Liver (tissue), 8 donors: ENCODE measurements at regions not wholly inside any gene's neighbourhood (a gene's known extent, or its start where the extent isn't known, plus 50 kb on each side); places are given as distances from the start of the nearest gene placed in this dataset.

Experiments
- DNase-seq: peaks from one replicate; pipeline ENCODE4 v3.0.0-alpha.2; 2017; ENCODE audit warnings: low spot score
- H3K27ac ChIP-seq, 2 donors: one replicate each; pipeline ENCODE4 v1.7.0; 2013; ENCODE audit warnings: inconsistent platforms in 2 of 2, low read length in 2 of 2, control low read depth in 1 of 2, low read depth in 1 of 2, mild to moderate bottlenecking in 1 of 2
- H3K27me3 ChIP-seq, 4 donors: one replicate each; pipeline versions ENCODE4 v1.6.1 to v1.7.0; 2013; ENCODE audit warnings: low read length in 3 of 4, inconsistent platforms in 1 of 4, mild to moderate bottlenecking in 1 of 4, moderate library complexity in 1 of 4; ENCODE audit not compliant: control insufficient read depth in 4 of 4, insufficient read depth in 4 of 4
- H3K36me3 ChIP-seq, 4 donors: one replicate each; pipeline versions ENCODE4 v1.6.1 to v1.7.0; 2013; ENCODE audit warnings: low read length in 3 of 4, mild to moderate bottlenecking in 3 of 4, low read depth in 1 of 4, moderate library complexity in 1 of 4; ENCODE audit not compliant: control insufficient read depth in 4 of 4, insufficient read depth in 3 of 4
- H3K4me1 ChIP-seq, 4 donors: one replicate each; pipeline versions ENCODE4 v1.6.1 to v1.7.0; 2013; ENCODE audit warnings: low read length in 3 of 4, mild to moderate bottlenecking in 3 of 4, moderate library complexity in 1 of 4; ENCODE audit not compliant: control insufficient read depth in 4 of 4, insufficient read depth in 4 of 4
- H3K4me3 ChIP-seq, 3 donors: one replicate each; pipeline versions ENCODE4 v1.6.1 to v1.7.0; 2013; ENCODE audit warnings: low read length in 3 of 3, control low read depth in 1 of 3, low read depth in 1 of 3, mild to moderate bottlenecking in 1 of 3
- H3K9ac ChIP-seq, 2 donors: one replicate each; pipeline ENCODE4 v1.7.0; 2013; ENCODE audit warnings: low read length in 2 of 2, mild to moderate bottlenecking in 2 of 2, moderate library complexity in 2 of 2, control low read depth in 1 of 2, low read depth in 1 of 2
- H3K9me3 ChIP-seq, 4 donors: one replicate each; pipeline versions ENCODE4 v1.6.1 to v1.7.0; 2013; ENCODE audit warnings: low read length in 3 of 4; ENCODE audit not compliant: control insufficient read depth in 4 of 4
- EGR1 ChIP-seq, 2 donors: IDR thresholded peaks; 2 replicates each; pipeline ENCODE4 v1.6.1; 2016 to 2018; ENCODE audit warnings: antibody characterized with exemption in 2 of 2, low read depth in 2 of 2
- FOXA1 ChIP-seq: IDR thresholded peaks from 2 replicates; pipeline ENCODE4 v1.6.1; 2016; ENCODE audit warnings: antibody characterized with exemption
- FOXA2 ChIP-seq: IDR thresholded peaks from 2 replicates; pipeline ENCODE4 v1.6.1; 2016; ENCODE audit warnings: antibody characterized with exemption
- GABPA ChIP-seq, 2 donors: IDR thresholded peaks in 1 of 2; conservative IDR thresholded peaks in 1 of 2; 2 replicates each; pipeline ENCODE4 v1.6.1; 2016; ENCODE audit warnings: antibody characterized with exemption in 2 of 2, mild to moderate bottlenecking in 1 of 2, moderate library complexity in 1 of 2
- HNF4A ChIP-seq, 2 donors: conservative IDR thresholded peaks; 2 replicates each; pipeline ENCODE4 v1.6.1; 2016; ENCODE audit warnings: antibody characterized with exemption in 2 of 2, mild to moderate bottlenecking in 2 of 2
- HNF4G ChIP-seq: IDR thresholded peaks from 2 replicates; pipeline ENCODE4 v1.6.1; 2016; ENCODE audit warnings: antibody characterized with exemption
- JUND ChIP-seq, 2 donors: IDR thresholded peaks; 2 replicates each; pipeline ENCODE4 v1.6.1; 2016; ENCODE audit warnings: antibody characterized with exemption in 2 of 2
- NR2F2 ChIP-seq: IDR thresholded peaks from 2 replicates; pipeline ENCODE4 v1.6.1; 2016; ENCODE audit warnings: antibody characterized with exemption
- RAD21 ChIP-seq, 2 donors: IDR thresholded peaks; 2 replicates each; pipeline ENCODE4 v1.6.1; 2016; ENCODE audit warnings: antibody characterized with exemption in 2 of 2, mild to moderate bottlenecking in 2 of 2
- SP1 ChIP-seq: IDR thresholded peaks from 2 replicates; pipeline ENCODE4 v1.6.1; 2018; ENCODE audit warnings: antibody characterized with exemption, mild to moderate bottlenecking
- YY1 ChIP-seq: IDR thresholded peaks from 2 replicates; pipeline ENCODE4 v1.6.1; 2016; ENCODE audit warnings: antibody characterized with exemption, mild to moderate bottlenecking
- WGBS: extraction: QIAGEN DNeasy Blood & Tissue Kit; methylation state at CpG from one replicate; pipeline ENCODE4 v1.1.7; 2013; 5-methylcytosine and 5-hydroxymethylcytosine counted together
- TF ChIP-seq, protein P1 (sequence below): IDR thresholded peaks from 2 replicates; pipeline ENCODE4 v1.6.1; 2016; ENCODE audit warnings: antibody characterized with exemption
- TF ChIP-seq, protein P2 (sequence below): fragments of 150-350 bp; IDR thresholded peaks from 2 replicates; pipeline ENCODE4 v1.5.1; 2017; ENCODE audit warnings: improper control_type of control experiment, low read depth, low read length; ENCODE audit not compliant: missing input control
- TF ChIP-seq, protein P3 (sequence below): IDR thresholded peaks from 2 replicates; pipeline ENCODE4 v1.6.1; 2016; ENCODE audit warnings: antibody characterized with exemption
- TF ChIP-seq, protein P4 (sequence below): IDR thresholded peaks from 2 replicates; pipeline ENCODE4 v1.6.1; 2016; ENCODE audit warnings: antibody characterized with exemption
- TF ChIP-seq, protein P5 (sequence below): IDR thresholded peaks from 2 replicates; pipeline ENCODE4 v1.6.1; 2016; ENCODE audit warnings: antibody characterized with exemption, mild to moderate bottlenecking
- donor health status: healthy.
- donor health status: healthy.
- donor health status: healthy.
- donor health status: healthy.
- donor health status: healthy.

DNA sequence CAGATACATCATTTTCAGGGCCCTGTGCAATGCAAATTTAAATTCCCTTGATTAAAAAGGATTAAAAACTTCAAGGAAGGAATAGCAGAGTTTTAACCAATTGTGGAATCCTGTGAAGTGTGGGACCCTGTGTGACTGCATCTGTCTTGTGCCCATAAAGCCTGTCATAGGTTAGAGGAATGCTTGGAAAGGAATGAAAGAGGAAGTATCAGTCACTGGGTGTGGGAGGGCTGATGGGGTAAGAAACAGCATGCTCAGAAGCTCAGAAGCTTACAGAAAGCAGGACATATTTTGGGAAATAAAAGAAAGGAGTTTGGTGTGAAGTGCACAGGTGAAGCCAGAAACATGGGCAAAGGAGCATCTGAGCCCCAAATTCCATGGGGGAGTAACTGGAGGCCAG is 150.8 kb upstream of the ETV3 start:
- H3K9ac ChIP-seq: no peak overlapping the region
- H3K27me3 ChIP-seq: peaks cover 0 to 2% (median 0%) of the 10 kb centered on the region in 4 donors
- H3K9me3 ChIP-seq: no peaks in the 10 kb centered on the region
- TF ChIP-seq FOXA2 (no peak), HNF4G (no peak), NR2F2 (no peak), GABPA (IDR thresholded peaks at IDR 0.05 in 1 of 2, conservative IDR thresholded peaks at IDR 0.05 in 1 of 2) (no peak), YY1 (no peak), RAD21 (IDR thresholded peaks at IDR 0.05) (no peak), SP1 (no peak), EGR1 (IDR thresholded peaks at IDR 0.05; ENCODE audit: low read depth in 2 of 2) (no peak), HNF4A (conservative IDR thresholded peaks at IDR 0.05) (no peak)
- TF ChIP-seq, protein P1, sequence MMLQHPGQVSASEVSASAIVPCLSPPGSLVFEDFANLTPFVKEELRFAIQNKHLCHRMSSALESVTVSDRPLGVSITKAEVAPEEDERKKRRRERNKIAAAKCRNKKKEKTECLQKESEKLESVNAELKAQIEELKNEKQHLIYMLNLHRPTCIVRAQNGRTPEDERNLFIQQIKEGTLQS: no peak
- TF ChIP-seq, protein P2, sequence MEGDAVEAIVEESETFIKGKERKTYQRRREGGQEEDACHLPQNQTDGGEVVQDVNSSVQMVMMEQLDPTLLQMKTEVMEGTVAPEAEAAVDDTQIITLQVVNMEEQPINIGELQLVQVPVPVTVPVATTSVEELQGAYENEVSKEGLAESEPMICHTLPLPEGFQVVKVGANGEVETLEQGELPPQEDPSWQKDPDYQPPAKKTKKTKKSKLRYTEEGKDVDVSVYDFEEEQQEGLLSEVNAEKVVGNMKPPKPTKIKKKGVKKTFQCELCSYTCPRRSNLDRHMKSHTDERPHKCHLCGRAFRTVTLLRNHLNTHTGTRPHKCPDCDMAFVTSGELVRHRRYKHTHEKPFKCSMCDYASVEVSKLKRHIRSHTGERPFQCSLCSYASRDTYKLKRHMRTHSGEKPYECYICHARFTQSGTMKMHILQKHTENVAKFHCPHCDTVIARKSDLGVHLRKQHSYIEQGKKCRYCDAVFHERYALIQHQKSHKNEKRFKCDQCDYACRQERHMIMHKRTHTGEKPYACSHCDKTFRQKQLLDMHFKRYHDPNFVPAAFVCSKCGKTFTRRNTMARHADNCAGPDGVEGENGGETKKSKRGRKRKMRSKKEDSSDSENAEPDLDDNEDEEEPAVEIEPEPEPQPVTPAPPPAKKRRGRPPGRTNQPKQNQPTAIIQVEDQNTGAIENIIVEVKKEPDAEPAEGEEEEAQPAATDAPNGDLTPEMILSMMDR: no peak
- TF ChIP-seq, protein P3, sequence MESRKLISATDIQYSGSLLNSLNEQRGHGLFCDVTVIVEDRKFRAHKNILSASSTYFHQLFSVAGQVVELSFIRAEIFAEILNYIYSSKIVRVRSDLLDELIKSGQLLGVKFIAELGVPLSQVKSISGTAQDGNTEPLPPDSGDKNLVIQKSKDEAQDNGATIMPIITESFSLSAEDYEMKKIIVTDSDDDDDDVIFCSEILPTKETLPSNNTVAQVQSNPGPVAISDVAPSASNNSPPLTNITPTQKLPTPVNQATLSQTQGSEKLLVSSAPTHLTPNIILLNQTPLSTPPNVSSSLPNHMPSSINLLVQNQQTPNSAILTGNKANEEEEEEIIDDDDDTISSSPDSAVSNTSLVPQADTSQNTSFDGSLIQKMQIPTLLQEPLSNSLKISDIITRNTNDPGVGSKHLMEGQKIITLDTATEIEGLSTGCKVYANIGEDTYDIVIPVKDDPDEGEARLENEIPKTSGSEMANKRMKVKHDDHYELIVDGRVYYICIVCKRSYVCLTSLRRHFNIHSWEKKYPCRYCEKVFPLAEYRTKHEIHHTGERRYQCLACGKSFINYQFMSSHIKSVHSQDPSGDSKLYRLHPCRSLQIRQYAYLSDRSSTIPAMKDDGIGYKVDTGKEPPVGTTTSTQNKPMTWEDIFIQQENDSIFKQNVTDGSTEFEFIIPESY: no peak
- TF ChIP-seq, protein P4, sequence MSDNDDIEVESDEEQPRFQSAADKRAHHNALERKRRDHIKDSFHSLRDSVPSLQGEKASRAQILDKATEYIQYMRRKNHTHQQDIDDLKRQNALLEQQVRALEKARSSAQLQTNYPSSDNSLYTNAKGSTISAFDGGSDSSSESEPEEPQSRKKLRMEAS: no peak
- TF ChIP-seq, protein P5, sequence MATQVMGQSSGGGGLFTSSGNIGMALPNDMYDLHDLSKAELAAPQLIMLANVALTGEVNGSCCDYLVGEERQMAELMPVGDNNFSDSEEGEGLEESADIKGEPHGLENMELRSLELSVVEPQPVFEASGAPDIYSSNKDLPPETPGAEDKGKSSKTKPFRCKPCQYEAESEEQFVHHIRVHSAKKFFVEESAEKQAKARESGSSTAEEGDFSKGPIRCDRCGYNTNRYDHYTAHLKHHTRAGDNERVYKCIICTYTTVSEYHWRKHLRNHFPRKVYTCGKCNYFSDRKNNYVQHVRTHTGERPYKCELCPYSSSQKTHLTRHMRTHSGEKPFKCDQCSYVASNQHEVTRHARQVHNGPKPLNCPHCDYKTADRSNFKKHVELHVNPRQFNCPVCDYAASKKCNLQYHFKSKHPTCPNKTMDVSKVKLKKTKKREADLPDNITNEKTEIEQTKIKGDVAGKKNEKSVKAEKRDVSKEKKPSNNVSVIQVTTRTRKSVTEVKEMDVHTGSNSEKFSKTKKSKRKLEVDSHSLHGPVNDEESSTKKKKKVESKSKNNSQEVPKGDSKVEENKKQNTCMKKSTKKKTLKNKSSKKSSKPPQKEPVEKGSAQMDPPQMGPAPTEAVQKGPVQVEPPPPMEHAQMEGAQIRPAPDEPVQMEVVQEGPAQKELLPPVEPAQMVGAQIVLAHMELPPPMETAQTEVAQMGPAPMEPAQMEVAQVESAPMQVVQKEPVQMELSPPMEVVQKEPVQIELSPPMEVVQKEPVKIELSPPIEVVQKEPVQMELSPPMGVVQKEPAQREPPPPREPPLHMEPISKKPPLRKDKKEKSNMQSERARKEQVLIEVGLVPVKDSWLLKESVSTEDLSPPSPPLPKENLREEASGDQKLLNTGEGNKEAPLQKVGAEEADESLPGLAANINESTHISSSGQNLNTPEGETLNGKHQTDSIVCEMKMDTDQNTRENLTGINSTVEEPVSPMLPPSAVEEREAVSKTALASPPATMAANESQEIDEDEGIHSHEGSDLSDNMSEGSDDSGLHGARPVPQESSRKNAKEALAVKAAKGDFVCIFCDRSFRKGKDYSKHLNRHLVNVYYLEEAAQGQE: no peak
- no peaks in the 10 kb centered on the region for H3K36me3 ChIP-seq
- H3K4me3 ChIP-seq: no peak overlapping the region
- H3K27ac ChIP-seq: no peak overlapping the region
- H3K4me1 ChIP-seq: no peaks in the 10 kb centered on the region
- DNase-seq: peak; percentile 4

DNA sequence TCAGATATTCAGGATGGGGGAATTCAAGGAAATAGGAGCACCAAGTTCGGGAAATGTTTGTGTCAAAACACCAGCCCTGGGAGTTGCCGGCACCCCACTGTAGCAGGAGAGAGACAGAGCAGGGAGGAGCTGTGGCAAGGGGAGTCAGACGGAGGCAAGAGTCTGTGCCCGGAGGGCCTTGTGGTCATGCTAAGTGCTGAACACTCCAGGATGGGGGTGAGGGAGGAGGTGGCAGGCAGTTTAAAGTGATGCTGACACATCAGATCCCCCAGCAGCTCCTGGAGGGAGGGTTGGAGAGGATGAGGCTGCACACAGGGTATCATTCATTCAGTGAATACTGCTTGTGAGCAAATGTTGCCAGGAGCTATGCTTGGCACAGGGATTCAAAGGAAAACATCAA is 150.3 kb upstream of the ETV3 start:
- TF ChIP-seq GABPA (IDR thresholded peaks at IDR 0.05 in 1 of 2, conservative IDR thresholded peaks at IDR 0.05 in 1 of 2) (no peak), HNF4A (conservative IDR thresholded peaks at IDR 0.05) (no peak), FOXA1 (no peak), YY1 (no peak), RAD21 (IDR thresholded peaks at IDR 0.05) (no peak), FOXA2 (no peak), HNF4G (no peak), SP1 (no peak), JUND (IDR thresholded peaks at IDR 0.05) (no peak)
- TF ChIP-seq, protein P5: no peak
- TF ChIP-seq, protein P1: no peak
- H3K4me1 ChIP-seq: no peaks in the 10 kb centered on the region
- H3K9me3 ChIP-seq: no peaks in the 10 kb centered on the region
- peak; percentile 28 for DNase-seq
- H3K27me3 ChIP-seq: peaks cover 0 to 2% (median 0%) of the 10 kb centered on the region in 4 donors
- H3K9ac ChIP-seq: no peak overlapping the region
- H3K27ac ChIP-seq: no peak overlapping the region
- no peak overlapping the region for H3K4me3 ChIP-seq
- H3K36me3 ChIP-seq: no peaks in the 10 kb centered on the region
- 81% methylated on average over 4 of the region's 4 CpGs for WGBS
